GM23248 (cell line): ENCODE measurements at regions not wholly inside any gene's neighbourhood (a gene's known extent, or its start where the extent isn't known, plus 50 kb on each side); places are given as distances from the start of the nearest gene placed in this dataset.

Experiments
- DNase-seq: peaks from one replicate; pipeline ENCODE4 v3.0.0-alpha.2; 2015
- H2AFZ ChIP-seq: fragments of 200-600 bp; sonication (generic); 2 replicates; pipeline ENCODE4 v1.6.1; 2016; ENCODE audit warnings: antibody characterized with exemption
- H3F3A ChIP-seq: fragments of 200-600 bp; sonication (generic); 2 replicates; pipeline ENCODE4 v1.6.1; 2016; ENCODE audit warnings: mild to moderate bottlenecking, antibody characterized with exemption, mixed run types; ENCODE audit not compliant: insufficient read depth
- H3K27ac ChIP-seq: fragments of 200-600 bp; sonication (generic); 2 replicates; pipeline ENCODE4 v1.5.1; 2016; ENCODE audit warnings: mild to moderate bottlenecking
- H3K27me3 ChIP-seq: fragments of 200-600 bp; sonication (generic); replicated peaks from 2 replicates; pipeline ENCODE4 v1.6.1; 2016; ENCODE audit warnings: mild to moderate bottlenecking; ENCODE audit not compliant: insufficient read depth
- H3K36me3 ChIP-seq: fragments of 200-600 bp; sonication (generic); 2 replicates; pipeline ENCODE4 v1.6.1; 2016; ENCODE audit warnings: low read depth, mild to moderate bottlenecking
- H3K4me1 ChIP-seq: fragments of 200-600 bp; sonication (generic); 2 replicates; pipeline ENCODE4 v1.6.1; 2016; ENCODE audit warnings: mild to moderate bottlenecking; ENCODE audit not compliant: insufficient read depth
- H3K4me2 ChIP-seq: fragments of 200-600 bp; sonication (generic); one replicate; pipeline ENCODE4 v1.6.1; 2016; ENCODE audit warnings: mild to moderate bottlenecking; ENCODE audit not compliant: unreplicated experiment
- H3K4me3 ChIP-seq: fragments of 200-600 bp; sonication (generic); 2 replicates; pipeline ENCODE4 v1.5.1; 2016; ENCODE audit warnings: mild to moderate bottlenecking
- H3K79me2 ChIP-seq: fragments of 200-600 bp; sonication (generic); 2 replicates; pipeline ENCODE4 v1.6.1; 2016; ENCODE audit warnings: mild to moderate bottlenecking; ENCODE audit not compliant: insufficient read depth
- H3K9ac ChIP-seq: fragments of 200-600 bp; sonication (generic); 2 replicates; pipeline ENCODE4 v1.6.1; 2016; ENCODE audit warnings: mild to moderate bottlenecking
- H3K9me2 ChIP-seq: fragments of 200-600 bp; sonication (generic); 2 replicates; pipeline ENCODE4 v1.6.1; 2016; ENCODE audit warnings: mixed run types, mild to moderate bottlenecking, moderate library complexity; ENCODE audit not compliant: insufficient read depth
- H3K9me3 ChIP-seq: fragments of 200-600 bp; sonication (generic); one replicate; pipeline ENCODE4 v1.6.1; 2017; ENCODE audit warnings: low read depth
- H4K20me1 ChIP-seq: fragments of 200-600 bp; sonication (generic); 2 replicates; pipeline ENCODE4 v1.6.0; 2016; ENCODE audit not compliant: insufficient read depth
- EZH2 ChIP-seq: fragments of 200-600 bp; sonication (generic); IDR thresholded peaks from 2 replicates; pipeline ENCODE4 v1.6.1; 2018; ENCODE audit warnings: antibody characterized with exemption, mild to moderate bottlenecking; ENCODE audit not compliant: insufficient read depth, poor library complexity, severe bottlenecking
- EZH2phosphoT487 ChIP-seq: fragments of 200-600 bp; sonication (generic); IDR thresholded peaks from 2 replicates; pipeline ENCODE4 v1.6.1; 2018; ENCODE audit warnings: antibody characterized with exemption, moderate library complexity, mild to moderate bottlenecking, low read depth; ENCODE audit not compliant: insufficient read depth
- WGBS, 2 experiments: methylation state at CpG; one replicate each; pipeline ENCODE4 v1.1.6; 2015 to 2017; ENCODE audit warnings: low lambda C conversion rate in 2 of 2, low coverage in 1 of 2; ENCODE audit errors: missing lambda C conversion rate in 2 of 2; 5-methylcytosine and 5-hydroxymethylcytosine counted together
- in situ Hi-C: fragments of 300-500 bp; cut with MboI; formaldehyde crosslinking; loops from 2 replicates; pipeline ENCODE4 v1.15.0; 2020

GRCh38 chr10:78548369-78548768 lies 514.7 kb downstream of the RPS24 start:
- no peaks in the 10 kb centered on the region for H3K27me3 ChIP-seq
- DNase-seq, result no peak
- 62 to 63% methylated on average over 3 of the region's 3 CpGs for WGBS, 2 experiments
- no peaks in the 10 kb centered on the region for H4K20me1 ChIP-seq
- no peak for TF ChIP-seq EZH2
- TF ChIP-seq EZH2phosphoT487, result no peak
- H3F3A ChIP-seq, result peaks cover 2% of the 10 kb centered on the region; the same call in 1 of the 2 replicates
- H3K27ac ChIP-seq, result no peak overlapping the region
- in situ Hi-C loops, result no loop called here
- no peak overlapping the region for H3K4me3 ChIP-seq
- peaks cover 20% of the 10 kb centered on the region for H3K4me1 ChIP-seq
- no peaks in the 10 kb centered on the region for H3K79me2 ChIP-seq
- no peaks in the 10 kb centered on the region for H3K9me3 ChIP-seq
- no peak overlapping the region for H3K4me2 ChIP-seq
- no peak overlapping the region for H2AFZ ChIP-seq
- no peaks in the 10 kb centered on the region for H3K36me3 ChIP-seq
- no peak overlapping the region for H3K9ac ChIP-seq
- no peaks in the 10 kb centered on the region for H3K9me2 ChIP-seq

- no peak overlapping the region for H3K4me3 ChIP-seq
- WGBS, 2 experiments, result 59 to 69% methylated on average over 9 of the region's 9 CpGs
- no peaks in the 10 kb centered on the region for H3K27me3 ChIP-seq
- H3K9ac ChIP-seq, result no peak overlapping the region
- no peak overlapping the region for H3K27ac ChIP-seq
- no peaks in the 10 kb centered on the region for H3K9me2 ChIP-seq
- H3K4me1 ChIP-seq, result peaks cover 11% of the 10 kb centered on the region
- TF ChIP-seq EZH2phosphoT487, result no peak
- no peak for TF ChIP-seq EZH2
- in situ Hi-C loops, result no loop called here
- no peaks in the 10 kb centered on the region for H4K20me1 ChIP-seq
- H3K79me2 ChIP-seq, result no peaks in the 10 kb centered on the region
- no peaks in the 10 kb centered on the region for H3F3A ChIP-seq
- no peak for DNase-seq
- H3K36me3 ChIP-seq, result no peaks in the 10 kb centered on the region
- H3K4me2 ChIP-seq, result no peak overlapping the region
- no peak overlapping the region for H2AFZ ChIP-seq
- H3K9me3 ChIP-seq, result no peaks in the 10 kb centered on the region
These were observed 515.7 kb downstream of the RPS24 start for GRCh38 chr10:78549140-78549935.

GRCh38 chr10:78550090-78550489 lies 516.4 kb downstream of the RPS24 start:
- H3K9me3 ChIP-seq, result no peaks in the 10 kb centered on the region
- peaks cover 10% of the 10 kb centered on the region for H3K4me1 ChIP-seq
- H3K4me2 ChIP-seq, result no peak overlapping the region
- no peak overlapping the region for H2AFZ ChIP-seq
- H3K9ac ChIP-seq, result no peak overlapping the region
- no peaks in the 10 kb centered on the region for H3K27me3 ChIP-seq
- no peak for DNase-seq
- H4K20me1 ChIP-seq, result no peaks in the 10 kb centered on the region
- no peak overlapping the region for H3K27ac ChIP-seq
- in situ Hi-C loops, result no loop called here
- no peak for TF ChIP-seq EZH2
- TF ChIP-seq EZH2phosphoT487, result no peak
- WGBS, 2 experiments, result 76 to 84% methylated on average over 4 of the region's 4 CpGs
- no peaks in the 10 kb centered on the region for H3K9me2 ChIP-seq
- no peaks in the 10 kb centered on the region for H3F3A ChIP-seq
- H3K36me3 ChIP-seq, result no peaks in the 10 kb centered on the region
- H3K79me2 ChIP-seq, result no peaks in the 10 kb centered on the region
- no peak overlapping the region for H3K4me3 ChIP-seq

GRCh38 chr10:78550716-78551115 lies 517.1 kb downstream of the RPS24 start:
- no peak overlapping the region for H2AFZ ChIP-seq
- no peaks in the 10 kb centered on the region for H3F3A ChIP-seq
- H3K4me2 ChIP-seq, result no peak overlapping the region
- no peaks in the 10 kb centered on the region for H3K9me2 ChIP-seq
- no peak for DNase-seq
- no peak overlapping the region for H3K9ac ChIP-seq
- no peaks in the 10 kb centered on the region for H3K9me3 ChIP-seq
- H3K4me3 ChIP-seq, result no peak overlapping the region
- H4K20me1 ChIP-seq, result no peaks in the 10 kb centered on the region
- peaks cover 10% of the 10 kb centered on the region for H3K4me1 ChIP-seq
- in situ Hi-C loops, result no loop called here
- H3K27me3 ChIP-seq, result no peaks in the 10 kb centered on the region; the same call in 1 of the 2 replicates
- WGBS, 2 experiments, result 77 to 83% methylated on average over 4 of the region's 4 CpGs
- H3K27ac ChIP-seq, result no peak overlapping the region
- TF ChIP-seq EZH2phosphoT487, result no peak
- no peak for TF ChIP-seq EZH2
- no peaks in the 10 kb centered on the region for H3K36me3 ChIP-seq
- H3K79me2 ChIP-seq, result no peaks in the 10 kb centered on the region
